ENCODE measurements at regions not wholly inside any gene's neighbourhood (a gene's known extent, or its start where the extent isn't known, plus 50 kb on each side); places are given as distances from the start of the nearest gene placed in this dataset.
"Not testable (repeated sequence)": the region's sequence is repeated elsewhere in the genome, so short reads cannot be mapped to it uniquely, and the experiment has no call there.

GRCh38 chr9:129414377-129414992 lies 206.4 kb downstream of the C9orf50 start:
- no peaks in the 10 kb centered on the region for H3K36me3 ChIP-seq (ENCODE audit: insufficient read depth, low read length)
- H3K9me3 Mint-ChIP-seq = peaks cover 0 to 8% (median 3%) of the 10 kb centered on the region in 8 donors
- H3K9me3 ChIP-seq (ENCODE audit: control insufficient read depth in 1 of 2, low read length in 2 of 2) = no peaks in the 10 kb centered on the region
- H3K4me3 Mint-ChIP-seq = peak overlapping the region; percentile 80 to 87 (median 84)
- peak overlapping the region; percentile 96 to 98 (median 97) for H3K27ac Mint-ChIP-seq
- ChIA-PET CTCF (ENCODE audit: partially characterized antibody) (no interaction called here), POLR2A (ENCODE audit: partially characterized antibody) (interaction anchor here (0.6 to 6.3 kb wide), 11 partner anchors 11 to 240 kb away, joined by 3 to 67 read pairs (median 4); no protein-coding TSS in a partner anchor)
- peak in 4 of 5 donors; percentile 46 to 66 (median 52) for DNase-seq
- intact Hi-C loops (cut with micrococcal nuclease) = no loop called here
- peak overlapping the region; percentile 97 for H3K27ac ChIP-seq (ENCODE audit: low read depth, low read length)
- H3K27me3 ChIP-seq (ENCODE audit: insufficient read depth, low read length) = no peaks in the 10 kb centered on the region
- H3K4me1 Mint-ChIP-seq = peaks cover 16 to 34% (median 26%) of the 10 kb centered on the region in 4 donors
- peak overlapping the region; percentile 29 to 53 for H3K4me3 ChIP-seq (ENCODE audit: low read length in 2 of 2)
- peaks cover 27% of the 10 kb centered on the region for H3K4me1 ChIP-seq (ENCODE audit: insufficient read depth, low read length)
- H3K27me3 Mint-ChIP-seq = no peaks in the 10 kb centered on the region
- H3K36me3 Mint-ChIP-seq = peaks cover 4 to 9% of the 10 kb centered on the region in 2 donors

DNA sequence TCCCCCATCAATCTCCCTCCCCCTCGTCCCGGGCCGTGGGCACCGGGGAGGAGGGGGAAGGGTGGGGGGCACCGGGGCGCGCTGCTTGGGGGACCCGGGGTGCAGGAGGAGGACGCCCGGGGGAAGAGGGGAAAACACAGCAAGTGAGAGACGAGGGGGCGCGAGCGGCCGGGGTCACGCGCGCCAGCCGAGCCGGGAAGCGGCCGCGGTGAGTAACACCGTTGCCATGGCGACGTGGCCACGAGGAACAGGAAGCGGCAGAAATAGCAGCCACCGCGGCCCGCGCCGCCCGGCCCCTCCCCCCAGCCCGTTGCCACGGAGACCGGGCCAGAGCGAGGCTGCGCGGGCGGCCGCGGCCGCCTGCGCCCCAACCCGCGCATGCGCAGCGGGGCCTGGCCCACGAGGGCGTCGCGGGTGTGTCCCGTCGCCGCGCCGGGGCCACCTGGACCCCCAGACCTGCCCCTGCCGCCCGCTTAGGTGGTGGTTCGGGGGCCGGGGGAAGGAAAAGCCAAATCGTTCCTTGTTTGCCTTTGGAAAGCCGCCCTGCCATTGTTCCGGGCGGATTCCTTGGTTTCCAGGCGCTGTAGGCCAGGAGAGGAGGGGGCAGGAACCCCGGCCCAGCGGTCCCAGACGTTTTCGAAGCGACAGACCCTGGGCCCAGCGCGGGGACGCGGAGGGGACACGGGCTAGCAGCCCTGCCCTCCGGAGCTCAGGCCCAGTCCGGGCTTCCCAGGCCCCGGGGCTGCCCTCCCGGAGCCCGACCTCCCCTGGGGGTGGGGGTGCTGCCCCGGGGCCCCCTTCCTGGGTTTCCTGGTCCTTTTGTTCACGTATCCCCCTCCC lies 207.1 kb downstream of the C9orf50 start:
- peak overlapping the region; percentile 97 for H3K27ac ChIP-seq (ENCODE audit: low read depth, low read length)
- peak overlapping the region; percentile 82 to 91 (median 86) for H3K4me3 Mint-ChIP-seq
- no peaks in the 10 kb centered on the region for H3K27me3 ChIP-seq (ENCODE audit: insufficient read depth, low read length)
- peak; percentile 96 to 99 (median 98) for DNase-seq
- no peaks in the 10 kb centered on the region for H3K36me3 ChIP-seq (ENCODE audit: insufficient read depth, low read length)
- no peaks in the 10 kb centered on the region for H3K9me3 ChIP-seq (ENCODE audit: control insufficient read depth in 1 of 2, low read length in 2 of 2)
- peak overlapping the region; percentile 96 to 99 (median 98) for H3K27ac Mint-ChIP-seq
- H3K4me1 ChIP-seq (ENCODE audit: insufficient read depth, low read length) = peaks cover 27% of the 10 kb centered on the region
- intact Hi-C loops (cut with micrococcal nuclease) = loop anchor here (1.0 to 2.0 kb wide), 5 partner anchors 30 to 235 kb away; partner anchors contain the start of gene IER5L
- POLR2A ChIA-PET (ENCODE audit: partially characterized antibody) = interaction anchor here (0.6 to 6.3 kb wide), 21 partner anchors 12 to 274 kb away, joined by 3 to 67 read pairs (median 4); no protein-coding TSS in a partner anchor
- peak overlapping the region; percentile 29 to 53 for H3K4me3 ChIP-seq (ENCODE audit: low read length in 2 of 2)
- peaks cover 4 to 9% of the 10 kb centered on the region in 2 donors for H3K36me3 Mint-ChIP-seq
- no peaks in the 10 kb centered on the region for H3K27me3 Mint-ChIP-seq
- H3K9me3 Mint-ChIP-seq = peaks cover 0 to 8% (median 3%) of the 10 kb centered on the region in 8 donors
- peaks cover 16 to 34% (median 24%) of the 10 kb centered on the region in 4 donors for H3K4me1 Mint-ChIP-seq
- CTCF ChIA-PET (ENCODE audit: partially characterized antibody) = no interaction called here

DNA sequence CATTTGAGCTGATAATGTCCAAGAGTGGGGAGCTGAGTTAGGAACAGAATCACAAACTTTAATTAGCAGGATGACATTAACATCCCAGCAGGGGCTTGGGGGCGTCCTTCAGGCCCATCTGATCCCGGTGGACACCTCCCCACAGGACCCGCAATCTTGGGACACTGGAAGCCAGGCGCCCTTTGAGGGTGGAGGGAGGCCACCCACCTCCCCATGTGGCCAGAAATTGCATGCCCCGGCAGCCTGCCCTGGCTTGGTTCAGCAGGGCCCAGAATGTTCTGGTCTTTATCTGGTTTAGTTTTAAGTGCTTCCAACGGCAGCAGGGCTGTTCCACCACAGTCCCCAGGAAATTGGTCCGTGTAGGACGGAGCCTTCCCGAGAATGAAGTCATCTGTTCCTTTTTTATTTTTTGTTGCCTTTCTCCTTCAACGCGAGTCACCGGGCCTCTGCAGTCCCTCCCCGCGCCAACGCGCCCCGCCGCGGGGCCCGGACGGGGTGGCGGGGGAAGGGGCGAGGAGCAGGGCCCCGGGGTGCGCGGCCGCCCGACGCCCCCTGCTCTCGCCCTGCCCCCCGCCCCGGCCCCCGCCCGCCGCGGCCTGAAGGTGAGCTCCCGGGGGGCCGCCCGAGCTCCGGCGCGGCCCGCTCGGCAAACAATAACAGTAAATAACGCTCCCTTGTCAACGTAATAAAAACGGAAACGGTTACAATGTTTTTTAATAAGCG lies 207.9 kb downstream of the C9orf50 start:
- intact Hi-C loops (cut with micrococcal nuclease) = loop anchor here (1.0 to 2.0 kb wide), 5 partner anchors 30 to 234 kb away; partner anchors contain the start of gene IER5L
- peaks cover 0 to 8% (median 3%) of the 10 kb centered on the region in 8 donors for H3K9me3 Mint-ChIP-seq
- CTCF ChIA-PET (ENCODE audit: partially characterized antibody) = no interaction called here

DNA sequence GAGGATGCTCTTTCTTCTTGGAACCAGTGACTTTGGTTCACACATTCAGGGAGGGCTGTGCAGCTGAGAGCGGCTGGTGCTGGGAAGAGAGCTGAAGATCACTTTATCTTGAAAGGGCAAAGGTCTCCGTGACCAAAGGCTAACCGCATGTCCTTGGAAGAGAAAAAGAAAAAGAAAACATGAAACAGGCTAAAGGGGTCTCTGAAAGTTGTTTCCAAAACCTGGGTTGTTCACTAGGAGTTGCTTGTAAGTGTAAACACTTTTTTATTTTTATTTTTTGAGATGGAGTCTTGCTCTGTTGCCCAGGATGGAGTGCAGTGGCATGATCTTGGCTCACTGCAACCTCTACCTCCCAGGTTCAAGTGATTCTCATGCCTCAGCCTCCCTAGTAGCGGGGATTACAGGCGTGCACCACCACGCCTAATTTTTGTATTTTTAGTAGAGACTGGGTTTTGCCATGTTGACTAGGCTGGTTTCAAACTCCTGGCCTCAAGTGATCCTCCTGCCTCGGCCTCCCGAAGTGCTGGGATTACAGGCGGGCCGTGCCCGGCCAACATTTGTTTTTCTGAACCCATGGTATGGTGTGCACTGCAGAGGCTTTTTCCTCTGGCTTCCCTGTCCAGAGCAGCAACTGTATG lies 208.6 kb downstream of the C9orf50 start:
- peak overlapping the region; percentile 60 to 90 (median 86) for H3K4me3 Mint-ChIP-seq
- H3K36me3 Mint-ChIP-seq; H3K27me3 ChIP-seq (ENCODE audit: insufficient read depth, low read length); H3K9me3 Mint-ChIP-seq; H3K36me3 ChIP-seq (ENCODE audit: insufficient read depth, low read length); CTCF ChIA-PET (ENCODE audit: partially characterized antibody); H3K9me3 ChIP-seq (ENCODE audit: control insufficient read depth in 1 of 2, low read length in 2 of 2); H3K27me3 Mint-ChIP-seq: not testable (repeated sequence)
- POLR2A ChIA-PET (ENCODE audit: partially characterized antibody) = interaction anchor here (0.7 to 6.3 kb wide), 14 partner anchors 24 to 273 kb away, joined by 3 to 67 read pairs (median 4); partner anchors contain the start of gene IER5L
- peak in 1 of 5 donors; percentile 22 for DNase-seq
- H3K27ac Mint-ChIP-seq = peak overlapping the region; percentile 98 to 99 (median 99)
- Histone ChIP-seq H3K4me1 (ENCODE audit: insufficient read depth, low read length) (peaks cover 27% of the 10 kb centered on the region), H3K27ac (ENCODE audit: low read depth, low read length) (peak overlapping the region; percentile 97), H3K4me3 (ENCODE audit: low read length in 2 of 2) (peak overlapping the region in 1 of 2 donors; percentile 48)
- intact Hi-C loops (cut with micrococcal nuclease) = loop anchor here (2.0 kb wide), 1 partner anchor 233 kb away; the partner anchor contains the start of gene IER5L
- peaks cover 19 to 35% (median 27%) of the 10 kb centered on the region in 4 donors for H3K4me1 Mint-ChIP-seq

More for the DNA sequence above, 207.9 kb downstream of the C9orf50 start:
- H3K27ac ChIP-seq (ENCODE audit: low read depth, low read length) = peak overlapping the region; percentile 97
- peak in 3 of 5 donors; percentile 6 to 72 (median 71) for DNase-seq
- H3K27ac Mint-ChIP-seq = peak overlapping the region; percentile 98 to 99 (median 99)
- H3K4me3 Mint-ChIP-seq = peak overlapping the region; percentile 83 to 91 (median 86)
- peaks cover 19 to 35% (median 27%) of the 10 kb centered on the region in 4 donors for H3K4me1 Mint-ChIP-seq
- H3K9me3 ChIP-seq (ENCODE audit: control insufficient read depth in 1 of 2, low read length in 2 of 2) = no peaks in the 10 kb centered on the region
- POLR2A ChIA-PET (ENCODE audit: partially characterized antibody) = interaction anchor here (0.6 to 6.3 kb wide), 22 partner anchors 12 to 273 kb away, joined by 3 to 67 read pairs (median 4); partner anchors contain the start of gene IER5L
- peaks cover 4 to 9% of the 10 kb centered on the region in 2 donors for H3K36me3 Mint-ChIP-seq
- no peaks in the 10 kb centered on the region for H3K36me3 ChIP-seq (ENCODE audit: insufficient read depth, low read length)
- H3K4me3 ChIP-seq (ENCODE audit: low read length in 2 of 2) = peak overlapping the region in 1 of 2 donors; percentile 48
- H3K27me3 ChIP-seq (ENCODE audit: insufficient read depth, low read length) = no peaks in the 10 kb centered on the region
- peaks cover 27% of the 10 kb centered on the region for H3K4me1 ChIP-seq (ENCODE audit: insufficient read depth, low read length)
- H3K27me3 Mint-ChIP-seq = no peaks in the 10 kb centered on the region

GRCh38 chr9:129411501-129412175 lies 209.3 kb downstream of the C9orf50 start:
- ChIA-PET CTCF (ENCODE audit: partially characterized antibody) (no interaction called here), POLR2A (ENCODE audit: partially characterized antibody) (interaction anchor here (1.0 to 3.5 kb wide), 4 partner anchors 29 to 91 kb away, joined by 3 to 22 read pairs (median 4); no protein-coding TSS in a partner anchor)
- Histone ChIP-seq H3K9me3 (ENCODE audit: control insufficient read depth in 1 of 2, low read length in 2 of 2) (no peaks in the 10 kb centered on the region), H3K36me3 (ENCODE audit: insufficient read depth, low read length) (no peaks in the 10 kb centered on the region), H3K4me3 (ENCODE audit: low read length in 2 of 2) (no peak overlapping the region), H3K27ac (ENCODE audit: low read depth, low read length) (no peak overlapping the region), H3K4me1 (ENCODE audit: insufficient read depth, low read length) (peaks cover 27% of the 10 kb centered on the region), H3K27me3 (ENCODE audit: insufficient read depth, low read length) (no peaks in the 10 kb centered on the region)
- peaks cover 4 to 9% of the 10 kb centered on the region in 2 donors for H3K36me3 Mint-ChIP-seq
- peak overlapping the region in 6 of 7 donors; percentile 37 to 99 (median 98) for H3K27ac Mint-ChIP-seq
- H3K27me3 Mint-ChIP-seq = no peaks in the 10 kb centered on the region
- no peak overlapping the region for H3K4me3 Mint-ChIP-seq
- H3K9me3 Mint-ChIP-seq = peaks cover 0 to 8% (median 3%) of the 10 kb centered on the region in 8 donors
- peaks cover 19 to 35% (median 27%) of the 10 kb centered on the region in 4 donors for H3K4me1 Mint-ChIP-seq
- no peak for DNase-seq
- intact Hi-C loops (cut with micrococcal nuclease) = loop anchor here (2.0 kb wide), 1 partner anchor 233 kb away; the partner anchor contains the start of gene IER5L

GRCh38 chr9:129410226-129410625 lies 210.7 kb downstream of the C9orf50 start:
- DNase-seq = no peak
- H3K9me3 ChIP-seq (ENCODE audit: control insufficient read depth in 1 of 2, low read length in 2 of 2) = no peaks in the 10 kb centered on the region
- CTCF ChIA-PET (ENCODE audit: partially characterized antibody) = no interaction called here
- POLR2A ChIA-PET (ENCODE audit: partially characterized antibody) = no interaction called here
- H3K4me3 Mint-ChIP-seq = peak overlapping the region in 4 of 8 donors; percentile 30 to 68 (median 43)
- H3K27me3 Mint-ChIP-seq = peaks cover 0 to 2% of the 10 kb centered on the region in 2 donors
- peaks cover 0 to 8% (median 3%) of the 10 kb centered on the region in 8 donors for H3K9me3 Mint-ChIP-seq
- intact Hi-C loops (cut with micrococcal nuclease) = no loop called here
- H3K36me3 ChIP-seq (ENCODE audit: insufficient read depth, low read length) = no peaks in the 10 kb centered on the region
- no peak overlapping the region for H3K4me3 ChIP-seq (ENCODE audit: low read length in 2 of 2)
- H3K27ac ChIP-seq (ENCODE audit: low read depth, low read length) = no peak overlapping the region
- no peaks in the 10 kb centered on the region for H3K27me3 ChIP-seq (ENCODE audit: insufficient read depth, low read length)
- H3K36me3 Mint-ChIP-seq = peaks cover 4 to 9% of the 10 kb centered on the region in 2 donors
- peak overlapping the region in 6 of 7 donors; percentile 60 to 98 (median 76) for H3K27ac Mint-ChIP-seq
- peaks cover 20 to 35% (median 25%) of the 10 kb centered on the region in 4 donors for H3K4me1 Mint-ChIP-seq
- peaks cover 22% of the 10 kb centered on the region for H3K4me1 ChIP-seq (ENCODE audit: insufficient read depth, low read length)

Data from CD4-positive, alpha-beta memory T cell (primary cell).